A549 (cell line): ENCODE measurements at regions not wholly inside any gene's neighbourhood (a gene's known extent, or its start where the extent isn't known, plus 50 kb on each side); places are given as distances from the start of the nearest gene placed in this dataset.

Experiments used
- CTCF ChIP-seq: fragments of >200 bp; sonication (Bioruptor Twin); formaldehyde crosslinking; IDR thresholded peaks from 3 replicates; pipeline ENCODE4 v1.5.1; 2016
- FOSL2 ChIP-seq, 2 experiments: fragments of 450-650 bp in 1 of 2; fragments of >200 bp in 1 of 2; sonication (Bioruptor Twin) in 1 of 2; formaldehyde crosslinking; IDR thresholded peaks; 2 replicates each; pipeline versions ENCODE4 v1.5.0 to v1.6.1; 2016 to 2020; ENCODE audit warnings: mild to moderate bottlenecking in 1 of 2, moderate library complexity in 1 of 2
- MAFK ChIP-seq: fragments of 450-650 bp; IDR thresholded peaks from 2 replicates; pipeline ENCODE4 v1.6.1; 2014; ENCODE audit not compliant: partially characterized antibody
- MAZ ChIP-seq: fragments of 150-350 bp; IDR thresholded peaks from 2 replicates; pipeline ENCODE4 v1.6.1; 2014; ENCODE audit warnings: antibody characterized with exemption, low read depth, low read length, borderline replicate concordance
- POLR2A ChIP-seq: IDR thresholded peaks from 2 replicates; pipeline ENCODE4 v1.6.1; 2012; ENCODE audit warnings: mild to moderate bottlenecking, low read length

- TF ChIP-seq POLR2A (no peak), MAZ (no peak), MAFK (no peak), CTCF (no peak), FOSL2 (IDR thresholded peaks at IDR 0.05) (no peak), FOSL2 (CRISPR knock-in tag; IDR thresholded peaks at IDR 0.05) (no peak)
These were observed 56.7 kb upstream of the CTNNA1 start for GRCh38 chr5:138696501-138696900.
